RWPE1 (cell line): ENCODE measurements at regions not wholly inside any gene's neighbourhood (a gene's known extent, or its start where the extent isn't known, plus 50 kb on each side); places are given as distances from the start of the nearest gene placed in this dataset.

Source experiments
- CTCF ChIA-PET: fragments of 350-600 bp; sonication (Branson Sonifier 250); formaldehyde crosslinking; extraction: SDS; loops from one replicate; lab custom pipeline; 2021; lab: Yijun Ruan, JAX
- POLR2A ChIA-PET: fragments of 400-600 bp; formaldehyde crosslinking; extraction: SDS; loops from one replicate; lab custom pipeline; 2020; ENCODE audit warnings: antibody characterized with exemption; ENCODE audit not compliant: low non-redundant PET; lab: Yijun Ruan, JAX
- DNase-seq: peaks from one replicate; pipeline ENCODE4 v3.0.0; 2012; ENCODE audit warnings: low spot score
- H3K27ac ChIP-seq: fragments of 450-650 bp; 2 replicates; pipeline ENCODE4 v1.5.1; 2017
- TF ChIP-seq, protein P1 (sequence below): fragments of 450-650 bp; conservative IDR thresholded peaks from 2 replicates; pipeline ENCODE4 v1.5.1; 2017; ENCODE audit warnings: low read depth, mild to moderate bottlenecking

DNA sequence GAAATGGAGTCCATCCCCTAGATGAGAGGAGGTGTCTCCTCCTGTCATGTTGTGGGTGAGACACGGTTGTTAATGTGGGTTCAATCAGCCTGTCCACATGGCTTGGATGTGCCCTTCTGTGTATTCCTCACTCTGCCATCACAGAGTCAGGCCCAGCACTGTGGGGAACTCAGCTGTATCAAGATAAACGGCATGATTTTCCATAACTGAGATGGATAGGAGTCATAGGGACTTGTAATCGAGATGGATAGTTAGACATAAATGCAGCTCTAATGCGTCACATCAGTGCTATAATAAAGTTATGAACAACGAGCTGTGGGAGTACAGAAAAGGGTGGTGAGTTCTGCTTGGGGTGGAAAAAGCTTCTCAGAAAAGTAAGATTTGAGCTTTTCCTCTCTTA is 152.9 kb downstream of the RWDD3 start:
- DNase-seq, result no peak
- ChIA-PET POLR2A (no interaction called here), CTCF (no interaction called here)
- H3K27ac ChIP-seq, result no peak overlapping the region
- TF ChIP-seq, protein P1, sequence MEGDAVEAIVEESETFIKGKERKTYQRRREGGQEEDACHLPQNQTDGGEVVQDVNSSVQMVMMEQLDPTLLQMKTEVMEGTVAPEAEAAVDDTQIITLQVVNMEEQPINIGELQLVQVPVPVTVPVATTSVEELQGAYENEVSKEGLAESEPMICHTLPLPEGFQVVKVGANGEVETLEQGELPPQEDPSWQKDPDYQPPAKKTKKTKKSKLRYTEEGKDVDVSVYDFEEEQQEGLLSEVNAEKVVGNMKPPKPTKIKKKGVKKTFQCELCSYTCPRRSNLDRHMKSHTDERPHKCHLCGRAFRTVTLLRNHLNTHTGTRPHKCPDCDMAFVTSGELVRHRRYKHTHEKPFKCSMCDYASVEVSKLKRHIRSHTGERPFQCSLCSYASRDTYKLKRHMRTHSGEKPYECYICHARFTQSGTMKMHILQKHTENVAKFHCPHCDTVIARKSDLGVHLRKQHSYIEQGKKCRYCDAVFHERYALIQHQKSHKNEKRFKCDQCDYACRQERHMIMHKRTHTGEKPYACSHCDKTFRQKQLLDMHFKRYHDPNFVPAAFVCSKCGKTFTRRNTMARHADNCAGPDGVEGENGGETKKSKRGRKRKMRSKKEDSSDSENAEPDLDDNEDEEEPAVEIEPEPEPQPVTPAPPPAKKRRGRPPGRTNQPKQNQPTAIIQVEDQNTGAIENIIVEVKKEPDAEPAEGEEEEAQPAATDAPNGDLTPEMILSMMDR, result no peak

DNA sequence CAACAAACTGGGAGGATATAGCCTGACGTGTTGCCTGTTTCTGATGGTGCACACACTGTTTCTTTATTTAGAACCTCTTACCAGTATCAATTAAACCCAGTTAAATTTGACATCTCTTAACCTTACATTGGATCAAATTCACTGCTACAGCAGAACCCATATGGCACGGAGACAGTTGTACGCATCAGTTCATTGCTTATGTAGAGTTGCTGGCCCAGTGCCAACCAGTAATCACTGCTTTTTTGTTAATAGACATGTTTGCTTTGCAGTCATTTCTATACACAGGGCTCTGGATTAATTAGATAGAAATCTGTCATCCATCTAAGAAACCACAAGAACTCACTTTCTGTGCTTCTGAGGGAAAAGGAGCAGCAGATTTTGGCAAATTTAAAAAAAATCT is 154.0 kb downstream of the RWDD3 start:
- no peak for DNase-seq
- no peak overlapping the region for H3K27ac ChIP-seq
- ChIA-PET POLR2A (no interaction called here), CTCF (no interaction called here)
- TF ChIP-seq, protein P1, result no peak

DNA sequence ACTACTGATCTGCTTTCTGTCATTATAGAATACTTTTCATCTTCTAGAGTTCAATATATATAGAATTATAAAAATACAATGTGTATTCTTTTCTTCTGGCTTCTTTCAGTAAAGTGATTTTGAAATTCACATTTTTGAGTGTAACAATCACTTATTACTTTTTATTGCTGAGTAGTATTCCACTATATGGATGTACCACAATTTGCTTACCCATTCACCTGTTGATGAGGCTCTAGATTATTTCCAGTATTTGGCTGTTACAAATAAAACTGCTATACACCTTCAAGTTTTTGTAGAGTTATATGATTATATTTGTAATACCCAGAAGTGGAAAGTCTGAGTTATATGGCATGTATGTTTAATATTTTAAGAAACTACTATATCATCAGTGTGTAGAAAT is 159.4 kb downstream of the RWDD3 start:
- CTCF ChIA-PET, result no interaction called here
- TF ChIP-seq, protein P1, result no peak
- no peak for DNase-seq
- POLR2A ChIA-PET, result no interaction called here
- no peak overlapping the region for H3K27ac ChIP-seq

DNA sequence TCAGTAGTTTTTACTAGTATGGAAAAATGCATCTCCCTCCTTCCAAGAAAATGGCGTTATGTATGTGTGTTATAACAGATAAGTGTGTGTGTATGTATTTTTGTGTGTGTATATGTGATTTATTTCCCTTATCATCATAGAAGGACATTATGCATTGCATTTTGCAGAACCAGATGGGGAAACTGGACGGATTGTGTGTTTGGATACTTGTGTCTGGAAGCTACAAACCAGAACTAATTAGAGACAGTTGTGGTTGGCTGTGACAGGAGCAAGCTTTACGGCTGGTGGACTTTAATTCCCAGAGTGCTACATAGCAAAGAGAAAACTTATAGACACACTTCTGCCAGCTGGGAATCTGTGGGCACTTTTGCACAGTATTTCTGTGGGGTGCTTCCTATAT is 162.5 kb downstream of the RWDD3 start:
- POLR2A ChIA-PET, result no interaction called here
- TF ChIP-seq, protein P1, result no peak
- no peak for DNase-seq

DNA sequence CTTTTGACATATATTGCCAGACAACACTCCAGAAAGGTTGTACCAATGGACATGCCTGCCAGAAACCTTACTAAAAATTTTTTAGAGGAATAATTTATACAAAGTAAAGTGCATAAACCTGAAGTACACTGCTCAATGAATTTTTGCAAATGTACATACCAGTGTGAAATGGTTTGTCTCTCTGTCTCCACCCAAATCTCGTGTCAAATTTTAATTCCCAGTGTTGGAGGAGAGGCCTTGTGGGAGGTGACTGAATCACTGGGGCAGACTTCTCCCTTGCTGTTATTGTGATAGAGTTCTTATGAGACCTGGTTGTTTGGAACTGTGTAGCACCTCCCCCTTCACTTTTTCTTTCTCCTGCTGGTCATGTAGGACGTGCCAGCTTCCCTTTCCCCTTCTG is 168.8 kb downstream of the RWDD3 start:
- TF ChIP-seq, protein P1, result no peak
- ChIA-PET POLR2A (no interaction called here), CTCF (no interaction called here)
- no peak for DNase-seq
- H3K27ac ChIP-seq, result no peak overlapping the region

More for the DNA sequence above, 162.5 kb downstream of the RWDD3 start:
- CTCF ChIA-PET, result no interaction called here
- H3K27ac ChIP-seq, result no peak overlapping the region

DNA sequence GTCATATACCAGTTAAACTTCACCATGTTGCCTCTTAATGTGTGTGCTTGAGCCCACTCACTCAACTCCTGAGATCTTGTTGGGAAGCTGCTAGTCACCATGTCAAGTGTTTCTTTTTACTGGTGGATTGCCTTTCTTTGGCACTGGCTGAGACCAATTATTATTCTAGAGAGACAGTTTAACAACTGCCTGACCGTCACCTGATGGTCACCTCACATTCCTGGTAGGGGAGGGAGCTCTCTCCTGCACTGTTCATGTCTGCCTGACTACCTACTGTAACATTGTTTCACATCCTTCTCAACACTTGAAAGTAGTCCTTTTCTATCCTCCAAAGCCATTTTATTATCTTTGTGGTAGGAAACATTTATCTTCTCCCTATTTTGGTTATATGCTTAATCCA is 172.3 kb downstream of the RWDD3 start:
- DNase-seq, result no peak
- ChIA-PET CTCF (no interaction called here), POLR2A (no interaction called here)
- H3K27ac ChIP-seq, result no peak overlapping the region
- TF ChIP-seq, protein P1, result no peak
